CD14-positive monocyte (primary cell): ENCODE measurements at regions not wholly inside any gene's neighbourhood (a gene's known extent, or its start where the extent isn't known, plus 50 kb on each side); places are given as distances from the start of the nearest gene placed in this dataset.
A peak's percentile ranks its signal among the peaks of the same experiment; 100 is the strongest.

Experiments used
- DNase-seq, 3 donors: peaks; one replicate each; pipeline ENCODE4 v3.0.0-alpha.2; 2011 to 2022
- H2AFZ ChIP-seq: 2 replicates; pipeline ENCODE4 v1.6.0; 2012; ENCODE audit warnings: mild to moderate bottlenecking, low read depth, low read length, inconsistent platforms; ENCODE audit not compliant: insufficient read depth, poor library complexity, severe bottlenecking
- H3K27ac ChIP-seq, 2 donors: 1 replicate in 1 of 2; 2 replicates in 1 of 2; pipeline ENCODE4 v1.5.1; 2012 to 2013; ENCODE audit warnings: low read length in 2 of 2, control low read depth in 1 of 2, inconsistent platforms in 1 of 2, low read depth in 1 of 2, mild to moderate bottlenecking in 1 of 2
- H3K27me3 ChIP-seq, 2 donors: one replicate each; pipeline versions ENCODE4 v1.6.0 to v1.6.1; 2011 to 2013; ENCODE audit warnings: low read length in 2 of 2; ENCODE audit not compliant: control insufficient read depth in 2 of 2, insufficient read depth in 2 of 2
- H3K36me3 ChIP-seq, 2 donors: replicated peaks in 1 of 2; 1 replicate in 1 of 2; 2 replicates in 1 of 2; pipeline versions ENCODE4 v1.5.1 to v1.6.1; 2012 to 2013; ENCODE audit warnings: low read length in 2 of 2, control low read depth in 1 of 2, inconsistent platforms in 1 of 2, mild to moderate bottlenecking in 1 of 2; ENCODE audit not compliant: insufficient read depth in 2 of 2, control insufficient read depth in 1 of 2
- H3K4me1 ChIP-seq, 2 donors: 1 replicate in 1 of 2; 2 replicates in 1 of 2; pipeline versions ENCODE4 v1.5.1 to v1.6.1; 2012 to 2013; ENCODE audit warnings: low read length in 2 of 2, control low read depth in 1 of 2, inconsistent platforms in 1 of 2, mild to moderate bottlenecking in 1 of 2, moderate library complexity in 1 of 2; ENCODE audit not compliant: insufficient read depth in 2 of 2, control insufficient read depth in 1 of 2
- H3K4me2 ChIP-seq: replicated peaks from 2 replicates; pipeline ENCODE3; 2012; ENCODE audit warnings: low read length, moderate library complexity, mild to moderate bottlenecking; ENCODE audit not compliant: poor library complexity, severe bottlenecking; ENCODE audit errors: extremely low read depth
- H3K4me3 ChIP-seq, 3 experiments: fragments of 200-600 bp in 1 of 3; sonication (generic) in 1 of 3; replicated peaks in 1 of 3; 1 replicate in 2 of 3; 2 replicates in 1 of 3; pipeline ENCODE4 v1.5.1; 2011 to 2013; ENCODE audit warnings: low read length in 3 of 3, mild to moderate bottlenecking in 3 of 3, control low read depth in 2 of 3, low read depth in 2 of 3, inconsistent platforms in 1 of 3, moderate library complexity in 1 of 3
- H3K79me2 ChIP-seq: 2 replicates; pipeline ENCODE4 v1.6.0; 2012; ENCODE audit warnings: mild to moderate bottlenecking, control low read depth, inconsistent platforms, low read length, moderate library complexity; ENCODE audit not compliant: insufficient read depth
- H3K9ac ChIP-seq: 2 replicates; pipeline ENCODE4 v1.6.0; 2017; ENCODE audit warnings: low read length, mild to moderate bottlenecking; ENCODE audit not compliant: insufficient read depth, poor library complexity, severe bottlenecking
- H3K9me3 ChIP-seq, 2 donors: replicated peaks in 1 of 2; 1 replicate in 1 of 2; 2 replicates in 1 of 2; pipeline versions ENCODE4 v1.5.1 to v1.6.1; 2012 to 2013; ENCODE audit warnings: low read length in 2 of 2, control low read depth in 1 of 2; ENCODE audit not compliant: control insufficient read depth in 1 of 2, insufficient read depth in 1 of 2
- H4K20me1 ChIP-seq: 2 replicates; pipeline ENCODE4 v1.6.0; 2012; ENCODE audit warnings: mild to moderate bottlenecking, low read length, control low read depth, moderate library complexity; ENCODE audit not compliant: insufficient read depth
- H3K27ac Mint-ChIP-seq, 7 donors: one replicate each; pipeline ENCODE4 v1.8.0; 2020; ENCODE audit warnings: mild to moderate bottlenecking in 7 of 7, mixed read lengths in 7 of 7, moderate library complexity in 6 of 7, inconsistent platforms in 2 of 7
- H3K27me3 Mint-ChIP-seq, 3 donors: one replicate each; pipeline ENCODE4 v1.8.0; 2021 to 2022; ENCODE audit warnings: low read depth in 3 of 3, mild to moderate bottlenecking in 3 of 3, mixed read lengths in 3 of 3, moderate library complexity in 3 of 3, inconsistent platforms in 1 of 3
- H3K36me3 Mint-ChIP-seq, 2 donors: one replicate each; pipeline ENCODE4 v1.8.0; 2020; ENCODE audit warnings: mixed read lengths in 2 of 2, inconsistent platforms in 1 of 2, mild to moderate bottlenecking in 1 of 2
- H3K4me1 Mint-ChIP-seq: one replicate; pipeline ENCODE4 v1.8.0; 2020; ENCODE audit warnings: mild to moderate bottlenecking, mixed read lengths
- H3K4me3 Mint-ChIP-seq, 2 donors: one replicate each; pipeline ENCODE4 v1.8.0; 2020; ENCODE audit warnings: mild to moderate bottlenecking in 2 of 2, mixed read lengths in 2 of 2, moderate library complexity in 1 of 2
- H3K9me3 Mint-ChIP-seq, 7 donors: one replicate each; pipeline ENCODE4 v1.8.0; 2020 to 2022; ENCODE audit warnings: mixed read lengths in 7 of 7, mild to moderate bottlenecking in 6 of 7, moderate library complexity in 6 of 7, inconsistent platforms in 2 of 7
- CTCF ChIP-seq: fragments of 200-600 bp; IDR thresholded peaks from one replicate; pipeline ENCODE4 v1.8.0; 2022; ENCODE audit warnings: antibody characterized with exemption, mild to moderate bottlenecking
- WGBS: methylation state at CpG from one replicate; pipeline ENCODE4 v1.1.5; 2013; ENCODE audit warnings: missing lambda C conversion rate; ENCODE audit not compliant: insufficient coverage; 5-methylcytosine and 5-hydroxymethylcytosine counted together
- intact Hi-C, 2 donors: fragments of 100-400 bp; cut with micrococcal nuclease; formaldehyde crosslinking; loops; one replicate each; pipeline versions ENCODE4 v1.15.0 to v1.15.1; 2023

GRCh38 chr13:48176781-48177180 lies 56.2 kb upstream of the ITM2B start:
- peaks cover 29% of the 10 kb centered on the region for H3K4me1 Mint-ChIP-seq
- H3K36me3 Mint-ChIP-seq = no peaks in the 10 kb centered on the region

GRCh38 chr13:48175185-48175584 lies 57.8 kb upstream of the ITM2B start:
- H3K36me3 Mint-ChIP-seq = no peaks in the 10 kb centered on the region
- no CpG with 5 or more reads among the region's 1 CpG for WGBS
- H3K4me1 Mint-ChIP-seq = peaks cover 24% of the 10 kb centered on the region
- H3K9me3 Mint-ChIP-seq = peaks cover 0 to 2% (median 0%) of the 10 kb centered on the region in 7 donors
- no peak overlapping the region for H2AFZ ChIP-seq
- H3K27me3 Mint-ChIP-seq = peaks cover 0 to 2% (median 0%) of the 10 kb centered on the region in 3 donors
- H3K36me3 ChIP-seq = no peaks in the 10 kb centered on the region
- no peak overlapping the region for H3K4me3 ChIP-seq
- intact Hi-C loops = no loop called here
- H4K20me1 ChIP-seq = no peaks in the 10 kb centered on the region
- TF ChIP-seq CTCF = no peak
- no peak overlapping the region for H3K4me3 Mint-ChIP-seq
- no peak overlapping the region for H3K4me2 ChIP-seq
- no peak for DNase-seq
- H3K27ac ChIP-seq = peak overlapping the region in 1 of 2 donors; percentile 89
- no peaks in the 10 kb centered on the region for H3K27me3 ChIP-seq
- H3K4me1 ChIP-seq = peaks cover 23 to 40% of the 10 kb centered on the region in 2 donors
- no peaks in the 10 kb centered on the region for H3K9me3 ChIP-seq
- H3K79me2 ChIP-seq = no peaks in the 10 kb centered on the region
- no peak overlapping the region for H3K9ac ChIP-seq
- H3K27ac Mint-ChIP-seq = peak overlapping the region in 5 of 7 donors; percentile 79 to 93 (median 87)

More at GRCh38 chr13:48176781-48177180, 56.2 kb upstream of the ITM2B start:
- Histone ChIP-seq H3K4me1 (peaks cover 27 to 45% of the 10 kb centered on the region in 2 donors), H3K4me2 (no peak overlapping the region), H3K79me2 (no peaks in the 10 kb centered on the region), H3K27me3 (no peaks in the 10 kb centered on the region), H4K20me1 (no peaks in the 10 kb centered on the region), H3K27ac (no peak overlapping the region), H3K36me3 (no peaks in the 10 kb centered on the region), H3K9ac (no peak overlapping the region), H3K4me3 (no peak overlapping the region), H3K9me3 (no peaks in the 10 kb centered on the region), H2AFZ (no peak overlapping the region)
- Mint-ChIP-seq H3K27me3 (no peaks in the 10 kb centered on the region), H3K9me3 (peaks cover 0 to 2% (median 0%) of the 10 kb centered on the region in 7 donors), H3K27ac (no peak overlapping the region), H3K4me3 (no peak overlapping the region)
- no peak for DNase-seq
- no CpG with 5 or more reads among the region's 6 CpGs for WGBS
- intact Hi-C loops = no loop called here
- TF ChIP-seq CTCF = no peak
